Uterus (tissue), 2 donors: ENCODE measurements at regions not wholly inside any gene's neighbourhood (a gene's known extent, or its start where the extent isn't known, plus 50 kb on each side); places are given as distances from the start of the nearest gene placed in this dataset.

Experiments
- CTCF ChIP-seq, 4 experiments: fragments of 200-600 bp in 2 of 4; fragments of 450-650 bp in 2 of 4; sonication (generic) in 2 of 4; IDR thresholded peaks; one replicate each; pipeline ENCODE4 v1.5.1; 2016 to 2019; ENCODE audit warnings: antibody characterized with exemption in 4 of 4, mild to moderate bottlenecking in 2 of 4, moderate library complexity in 1 of 4
- POLR2A ChIP-seq, 2 donors: fragments of 450-650 bp; IDR thresholded peaks; one replicate each; pipeline ENCODE4 v1.6.1; 2016; ENCODE audit warnings: antibody characterized with exemption in 2 of 2, mild to moderate bottlenecking in 1 of 2, moderate library complexity in 1 of 2

- TF ChIP-seq POLR2A (IDR thresholded peaks at IDR 0.05) (no peak), CTCF (IDR thresholded peaks at IDR 0.05) (no peak)
Measured at GRCh38 chr4:9679704-9680478, 101.5 kb upstream of the DRD5 start.
